H9 (cell line): ENCODE measurements at regions not wholly inside any gene's neighbourhood (a gene's known extent, or its start where the extent isn't known, plus 50 kb on each side); places are given as distances from the start of the nearest gene placed in this dataset.

ENCODE experiments used
- DNase-seq: peaks from one replicate; pipeline ENCODE4 v3.0.0-alpha.2; 2017
- H2AFZ ChIP-seq: one replicate; pipeline ENCODE4 v1.6.1; 2013; ENCODE audit warnings: mild to moderate bottlenecking, low read length, control low read depth, moderate library complexity
- H2AK5ac ChIP-seq: 2 replicates; pipeline ENCODE4 v1.6.1; 2013; ENCODE audit warnings: low read length, control low read depth, mixed read lengths; ENCODE audit not compliant: insufficient read length
- H2BK120ac ChIP-seq: one replicate; pipeline ENCODE4 v1.6.1; 2013; ENCODE audit warnings: low read depth, mild to moderate bottlenecking, low read length, control low read depth, inconsistent platforms; ENCODE audit not compliant: poor library complexity, severe bottlenecking
- H2BK12ac ChIP-seq: 2 replicates; pipeline ENCODE4 v1.6.1; 2013; ENCODE audit warnings: low read length, control low read depth, mixed read lengths, low read depth; ENCODE audit not compliant: insufficient read length
- H2BK15ac ChIP-seq: 2 replicates; pipeline ENCODE4 v1.6.1; 2013; ENCODE audit warnings: low read depth, low read length, control low read depth
- H2BK20ac ChIP-seq: one replicate; pipeline ENCODE4 v1.6.1; 2013; ENCODE audit warnings: low read depth, mild to moderate bottlenecking, low read length, control low read depth, inconsistent platforms; ENCODE audit not compliant: poor library complexity, severe bottlenecking
- H2BK5ac ChIP-seq: 2 replicates; pipeline ENCODE4 v1.6.1; 2013; ENCODE audit warnings: low read length, control low read depth, mixed read lengths; ENCODE audit not compliant: insufficient read length
- H3K14ac ChIP-seq: 2 replicates; pipeline ENCODE4 v1.6.1; 2013; ENCODE audit warnings: low read length, control low read depth; ENCODE audit not compliant: insufficient read depth
- H3K18ac ChIP-seq: 2 replicates; pipeline ENCODE4 v1.6.1; 2013; ENCODE audit warnings: low read depth, mild to moderate bottlenecking, mixed read lengths, low read length, control low read depth; ENCODE audit not compliant: insufficient read length
- H3K23ac ChIP-seq: 2 replicates; pipeline ENCODE4 v1.6.1; 2013; ENCODE audit warnings: low read length, control low read depth, mixed read lengths, low read depth; ENCODE audit not compliant: insufficient read length
- H3K23me2 ChIP-seq: 2 replicates; pipeline ENCODE4 v1.6.1; 2013; ENCODE audit warnings: low read depth, mild to moderate bottlenecking, mixed read lengths, low read length, control low read depth; ENCODE audit not compliant: insufficient read length, poor library complexity, severe bottlenecking
- H3K27ac ChIP-seq: 2 replicates; pipeline ENCODE4 v1.5.1; 2013; ENCODE audit warnings: low read length, control low read depth, mixed read lengths, low read depth; ENCODE audit not compliant: insufficient read length
- H3K27me3 ChIP-seq: 2 replicates; pipeline ENCODE4 v1.6.1; 2013; ENCODE audit warnings: low read length, control low read depth, inconsistent platforms; ENCODE audit not compliant: insufficient read depth
- H3K4ac ChIP-seq: 2 replicates; pipeline ENCODE4 v1.6.1; 2013; ENCODE audit warnings: low read depth, mild to moderate bottlenecking, control low read depth, inconsistent platforms, low read length, moderate library complexity
- H3K4me1 ChIP-seq: 2 replicates; pipeline ENCODE4 v1.6.1; 2013; ENCODE audit warnings: low read length, control low read depth, inconsistent platforms; ENCODE audit not compliant: insufficient read depth
- H3K4me2 ChIP-seq: 2 replicates; pipeline ENCODE4 v1.6.1; 2013; ENCODE audit warnings: low read length, control low read depth, mixed read lengths; ENCODE audit not compliant: insufficient read length, insufficient read depth
- H3K56ac ChIP-seq: 2 replicates; pipeline ENCODE4 v1.6.1; 2013; ENCODE audit warnings: low read depth, mild to moderate bottlenecking, mixed read lengths, low read length, control low read depth; ENCODE audit not compliant: insufficient read length
- H3K79me1 ChIP-seq: 2 replicates; pipeline ENCODE4 v1.6.1; 2013; ENCODE audit warnings: low read depth, mild to moderate bottlenecking, moderate library complexity, low read length, control low read depth, inconsistent platforms; ENCODE audit not compliant: insufficient read depth, poor library complexity, severe bottlenecking
- H3K79me2 ChIP-seq: 2 replicates; pipeline ENCODE4 v1.6.1; 2013; ENCODE audit warnings: low read length, control low read depth, inconsistent platforms; ENCODE audit not compliant: insufficient read depth
- H3K9ac ChIP-seq: 2 replicates; pipeline ENCODE4 v1.6.1; 2013; ENCODE audit warnings: low read length, control low read depth, mixed read lengths; ENCODE audit not compliant: insufficient read length; ENCODE audit errors: extremely low read depth
- H3K9me3 ChIP-seq: one replicate; pipeline ENCODE4 v1.6.1; 2013; ENCODE audit warnings: low read depth, low read length, inconsistent platforms; ENCODE audit not compliant: control insufficient read depth
- H3T11ph ChIP-seq: one replicate; pipeline ENCODE4 v1.6.1; 2013; ENCODE audit warnings: mild to moderate bottlenecking, low read length, control low read depth, inconsistent platforms
- H4K20me1 ChIP-seq: one replicate; pipeline ENCODE4 v1.6.1; 2013; ENCODE audit not compliant: control insufficient read depth, insufficient read length, insufficient read depth
- H4K5ac ChIP-seq: 2 replicates; pipeline ENCODE4 v1.6.1; 2013; ENCODE audit warnings: low read depth, mild to moderate bottlenecking, mixed read lengths, low read length, control low read depth; ENCODE audit not compliant: insufficient read length
- H4K8ac ChIP-seq: replicated peaks from 2 replicates; pipeline ENCODE4 v1.6.1; 2013; ENCODE audit warnings: low read length, control low read depth, mixed read lengths, low read depth; ENCODE audit not compliant: insufficient read length
- H4K91ac ChIP-seq: 2 replicates; pipeline ENCODE4 v1.6.1; 2013; ENCODE audit warnings: low read depth, mild to moderate bottlenecking, moderate library complexity, mixed read lengths, low read length, control low read depth; ENCODE audit not compliant: insufficient read length
- H3K27ac Mint-ChIP-seq, 3 experiments: 2 replicates in 2 of 3; 3 replicates in 1 of 3; pipeline ENCODE4 v1.8.0; 2020 to 2021; ENCODE audit warnings: mixed read lengths in 3 of 3, mild to moderate bottlenecking in 1 of 3, moderate library complexity in 1 of 3
- H3K27me3 Mint-ChIP-seq: 2 replicates; pipeline ENCODE4 v1.8.0; 2021; ENCODE audit warnings: low read depth, mild to moderate bottlenecking, moderate library complexity, mixed read lengths
- H3K36me3 Mint-ChIP-seq, 3 experiments: 2 replicates in 2 of 3; 3 replicates in 1 of 3; pipeline ENCODE4 v1.8.0; 2020 to 2021; ENCODE audit warnings: low read depth in 3 of 3, mixed read lengths in 3 of 3; ENCODE audit not compliant: insufficient read depth in 1 of 3
- H3K4me1 Mint-ChIP-seq, 2 experiments: 2 replicates each; pipeline ENCODE4 v1.8.0; 2020; ENCODE audit warnings: mixed read lengths in 2 of 2
- H3K4me3 Mint-ChIP-seq, 2 experiments: 2 replicates in 1 of 2; 3 replicates in 1 of 2; pipeline ENCODE4 v1.8.0; 2020 to 2021; ENCODE audit warnings: mild to moderate bottlenecking in 2 of 2, mixed read lengths in 2 of 2, moderate library complexity in 1 of 2
- H3K9me3 Mint-ChIP-seq, 2 experiments: 2 replicates in 1 of 2; 3 replicates in 1 of 2; pipeline ENCODE4 v1.8.0; 2020; ENCODE audit warnings: mild to moderate bottlenecking in 2 of 2, mixed read lengths in 2 of 2, moderate library complexity in 1 of 2
- CTCF ChIP-seq: fragments of 200-600 bp; sonication (generic); conservative IDR thresholded peaks from 3 replicates; pipeline ENCODE4 v1.8.0; 2021; ENCODE audit warnings: antibody characterized with exemption, mild to moderate bottlenecking
- WGBS: extraction: QIAGEN DNeasy Blood & Tissue Kit; methylation state at CpG from one replicate; pipeline ENCODE4 v1.1.7; 2013; ENCODE audit warnings: missing lambda C conversion rate, low lambda C conversion rate, mixed read lengths; ENCODE audit not compliant: insufficient read length; ENCODE audit errors: extremely low coverage; 5-methylcytosine and 5-hydroxymethylcytosine counted together

GRCh38 chr10:62996516-62996915, 136.6 kb upstream of the NRBF2 start:
- no peaks in the 10 kb centered on the region for H3K9me3 ChIP-seq
- Mint-ChIP-seq H3K4me1 (no peaks in the 10 kb centered on the region), H3K4me3 (no peak overlapping the region), H3K9me3 (no peaks in the 10 kb centered on the region), H3K36me3 (no peaks in the 10 kb centered on the region), H3K27ac (no peak overlapping the region), H3K27me3 (no peaks in the 10 kb centered on the region; the same call in 1 of the 2 replicates)
- H4K5ac ChIP-seq: no peak overlapping the region
- no peak overlapping the region for H4K8ac ChIP-seq
- no peak overlapping the region for H3K4me2 ChIP-seq
- no peak for DNase-seq
- no peak overlapping the region for H2BK5ac ChIP-seq
- no peaks in the 10 kb centered on the region for H3K27me3 ChIP-seq
- no peaks in the 10 kb centered on the region for H3K4me1 ChIP-seq
- no peak for TF ChIP-seq CTCF
- H2BK20ac ChIP-seq: no peak overlapping the region
- H3K27ac ChIP-seq: no peak overlapping the region
- H3K9ac ChIP-seq: no peak overlapping the region
- H2AFZ ChIP-seq: no peak overlapping the region
- H2BK15ac ChIP-seq: no peak overlapping the region
- no peaks in the 10 kb centered on the region for H3K79me1 ChIP-seq
- H3T11ph ChIP-seq: no peak overlapping the region
- H3K79me2 ChIP-seq: no peaks in the 10 kb centered on the region
- H4K20me1 ChIP-seq: no peaks in the 10 kb centered on the region
- no peak overlapping the region for H2BK12ac ChIP-seq
- H2BK120ac ChIP-seq: no peak overlapping the region
- H3K23me2 ChIP-seq: no peaks in the 10 kb centered on the region
- no CpG with 5 or more reads among the region's 1 CpG for WGBS
- no peak overlapping the region for H3K4ac ChIP-seq
- H3K18ac ChIP-seq: no peak overlapping the region
- no peak overlapping the region for H2AK5ac ChIP-seq
- no peak overlapping the region for H3K56ac ChIP-seq
- no peak overlapping the region for H4K91ac ChIP-seq
- no peak overlapping the region for H3K23ac ChIP-seq
- no peak overlapping the region for H3K14ac ChIP-seq
